HCT116 (cell line): ENCODE measurements at regions not wholly inside any gene's neighbourhood (a gene's known extent, or its start where the extent isn't known, plus 50 kb on each side); places are given as distances from the start of the nearest gene placed in this dataset.

ENCODE experiments used
- ATAC-seq: fragments of 200-7000 bp; cut with Tn5 transposase; 2 replicates; pipeline ENCODE4 v1.9.1; 2020; ENCODE audit warnings: mild to moderate bottlenecking, moderate library complexity
- BruUV-seq: library from RNA; stranded (reverse); fragments of 400-500 nt; replicated peaks from 2 replicates; lab custom pipeline; 2021; lab: Mats Ljungman, UMichigan
- CTCF ChIA-PET: fragments of 300-600 bp; sonication (Branson Sonifier 250); formaldehyde crosslinking; loops from one replicate; lab custom pipeline; 2021; ENCODE audit warnings: antibody characterized with exemption; lab: Charles Lee
- POLR2A ChIA-PET: fragments of 300-600, 350-600 bp; sonication (Branson Sonifier 250); formaldehyde crosslinking; loops from one replicate; lab custom pipeline; 2021; ENCODE audit warnings: antibody characterized with exemption; lab: Charles Lee
- RAD21 ChIA-PET, 2 experiments: fragments of 300-600 bp; sonication (Branson Sonifier 250); formaldehyde crosslinking; loops; one replicate each; lab custom pipeline; 2023; ENCODE audit warnings: low total read pairs in 2 of 2; ENCODE audit not compliant: uncharacterized antibody in 2 of 2, unreplicated experiment in 2 of 2, low non-redundant PET in 1 of 2; lab: Charles Lee
- DNase-seq: peaks from one replicate; pipeline ENCODE4 v3.0.0-alpha.2; 2010; ENCODE audit warnings: low read depth, low spot score
- H2AFZ ChIP-seq: fragments of 200-600 bp; shearing (Covaris generic), sonication (generic); 2 replicates; pipeline ENCODE4 v1.6.1; 2017; ENCODE audit warnings: low read depth, mixed run types, mixed read lengths, antibody characterized with exemption, low read length; ENCODE audit not compliant: poor library complexity, severe bottlenecking
- H3K27ac ChIP-seq: 2 replicates; pipeline ENCODE4 v1.5.1; 2012; ENCODE audit warnings: low read depth, low read length
- H3K27me3 ChIP-seq: fragments of 200-600 bp; sonication (generic); 2 replicates; pipeline ENCODE4 v1.6.1; 2016; ENCODE audit warnings: mixed run types, low read length, mixed read lengths; ENCODE audit not compliant: insufficient read depth
- H3K36me3 ChIP-seq, 2 experiments: fragments of 200-500 bp in 1 of 2; fragments of 200-600 bp in 1 of 2; sonication (Bioruptor generic) in 1 of 2; sonication (generic) in 1 of 2; 2 replicates each; pipeline versions ENCODE4 v1.5.1 to v1.6.1; 2014 to 2016; ENCODE audit warnings: low read length in 2 of 2, inconsistent platforms in 1 of 2, mixed read lengths in 1 of 2, mixed run types in 1 of 2; ENCODE audit not compliant: insufficient read depth in 2 of 2, control insufficient read depth in 1 of 2
- H3K4me1 ChIP-seq, 2 experiments: fragments of 200-600 bp in 1 of 2; sonication (generic) in 1 of 2; 2 replicates each; pipeline versions ENCODE4 v1.5.1 to v1.6.1; 2012 to 2017; ENCODE audit warnings: low read length in 2 of 2, inconsistent platforms in 1 of 2, mild to moderate bottlenecking in 1 of 2, mixed read lengths in 1 of 2, mixed run types in 1 of 2, moderate library complexity in 1 of 2; ENCODE audit not compliant: insufficient read depth in 2 of 2, control insufficient read depth in 1 of 2
- H3K4me2 ChIP-seq: fragments of 200-600 bp; sonication (generic); 2 replicates; pipeline ENCODE4 v1.6.1; 2017; ENCODE audit warnings: mixed run types, low read length, mixed read lengths
- H3K4me3 ChIP-seq, 2 experiments: fragments of 200-600 bp in 1 of 2; sonication (generic) in 1 of 2; replicated peaks in 1 of 2; 2 replicates each; pipeline ENCODE4 v1.5.1; 2011 to 2016; ENCODE audit warnings: low read length in 2 of 2, control low read depth in 1 of 2, low read depth in 1 of 2, mild to moderate bottlenecking in 1 of 2, mixed read lengths in 1 of 2, mixed run types in 1 of 2
- H3K79me2 ChIP-seq: fragments of 200-600 bp; sonication (generic); 2 replicates; pipeline ENCODE4 v1.6.1; 2017; ENCODE audit warnings: mild to moderate bottlenecking, mixed run types, low read length, moderate library complexity, mixed read lengths; ENCODE audit not compliant: insufficient read depth
- H3K9ac ChIP-seq: fragments of 200-600 bp; sonication (generic); 2 replicates; pipeline ENCODE4 v1.6.1; 2016; ENCODE audit warnings: low read length, mixed read lengths
- H3K9me2 ChIP-seq: fragments of 200-600 bp; sonication (generic), shearing (Covaris generic); 2 replicates; pipeline ENCODE4 v1.6.1; 2017; ENCODE audit warnings: mixed run types, mild to moderate bottlenecking, moderate library complexity; ENCODE audit not compliant: insufficient read depth
- H3K9me3 ChIP-seq, 2 experiments: fragments of 200-500 bp in 1 of 2; fragments of 200-600 bp in 1 of 2; sonication (Bioruptor generic) in 1 of 2; sonication (generic) in 1 of 2; 2 replicates each; pipeline ENCODE4 v1.6.1; 2014 to 2017; ENCODE audit warnings: low read length in 2 of 2, mixed read lengths in 2 of 2, inconsistent platforms in 1 of 2, low read depth in 1 of 2, mild to moderate bottlenecking in 1 of 2, mixed run types in 1 of 2, moderate library complexity in 1 of 2; ENCODE audit not compliant: control insufficient read depth in 1 of 2, insufficient read depth in 1 of 2
- H4K20me1 ChIP-seq: fragments of 200-600 bp; sonication (generic), shearing (Covaris generic); 2 replicates; pipeline ENCODE4 v1.6.1; 2017; ENCODE audit warnings: mixed run types, mild to moderate bottlenecking, moderate library complexity; ENCODE audit not compliant: insufficient read depth
- ATF3 ChIP-seq: IDR thresholded peaks from 2 replicates; pipeline ENCODE4 v1.6.1; 2012
- CBX3 ChIP-seq: IDR thresholded peaks from 2 replicates; pipeline ENCODE4 v1.6.1; 2012; ENCODE audit warnings: low read depth
- EGR1 ChIP-seq: IDR thresholded peaks from 2 replicates; pipeline ENCODE4 v1.6.1; 2012; ENCODE audit warnings: low read depth
- EZH2 ChIP-seq: fragments of 200-600 bp; sonication (generic); IDR thresholded peaks from 2 replicates; pipeline ENCODE4 v1.6.1; 2017; ENCODE audit warnings: antibody characterized with exemption, mixed run types
- MAX ChIP-seq: IDR thresholded peaks from 2 replicates; pipeline ENCODE4 v1.6.1; 2012
- POLR2A ChIP-seq: IDR thresholded peaks from 2 replicates; pipeline ENCODE4 v1.7.0; 2011; ENCODE audit warnings: borderline replicate concordance; ENCODE audit not compliant: insufficient read depth, insufficient read length; ENCODE audit errors: extremely low read depth
- POLR2AphosphoS5 ChIP-seq: IDR thresholded peaks from 2 replicates; pipeline ENCODE4 v1.6.1; 2011; ENCODE audit warnings: mild to moderate bottlenecking, low read depth, low read length, moderate library complexity
- RAD21 ChIP-seq: IDR thresholded peaks from 2 replicates; pipeline ENCODE4 v1.6.1; 2012; ENCODE audit warnings: low read depth, mild to moderate bottlenecking
- SP1 ChIP-seq: IDR thresholded peaks from 2 replicates; pipeline ENCODE4 v1.6.1; 2012; ENCODE audit warnings: low read depth
- YY1 ChIP-seq: IDR thresholded peaks from 2 replicates; pipeline ENCODE4 v1.6.1; 2011; ENCODE audit warnings: low read length, low read depth, moderate library complexity, mild to moderate bottlenecking; ENCODE audit not compliant: insufficient replicate concordance; ENCODE audit errors: extremely low read depth
- ZFX ChIP-seq: fragments of 450-650 bp; IDR thresholded peaks from 2 replicates; pipeline ENCODE4 v1.6.1; 2017
- ZNF274 ChIP-seq: fragments of 200-500 bp; sonication (Bioruptor generic); IDR thresholded peaks from 2 replicates; pipeline ENCODE4 v1.6.1; 2014; ENCODE audit warnings: mild to moderate bottlenecking, low read depth, low read length, inconsistent platforms
- intact Hi-C: fragments of 100-400 bp; cut with micrococcal nuclease; formaldehyde crosslinking; loops from 2 replicates; pipeline ENCODE4 v1.10.0; 2022
- TF ChIP-seq, protein P1 (sequence below), 3 experiments: fragments of 200-600 bp in 1 of 3; sonication (generic) in 1 of 3; IDR thresholded peaks in 2 of 3; conservative IDR thresholded peaks in 1 of 3; 2 replicates each; pipeline ENCODE4 v1.5.1; 2012 to 2017; ENCODE audit warnings: low read depth in 2 of 3, low read length in 2 of 3, antibody characterized with exemption in 1 of 3, borderline replicate concordance in 1 of 3, control low read depth in 1 of 3, mild to moderate bottlenecking in 1 of 3, mixed read lengths in 1 of 3, mixed run types in 1 of 3, moderate library complexity in 1 of 3; ENCODE audit not compliant: insufficient read depth in 1 of 3

DNA sequence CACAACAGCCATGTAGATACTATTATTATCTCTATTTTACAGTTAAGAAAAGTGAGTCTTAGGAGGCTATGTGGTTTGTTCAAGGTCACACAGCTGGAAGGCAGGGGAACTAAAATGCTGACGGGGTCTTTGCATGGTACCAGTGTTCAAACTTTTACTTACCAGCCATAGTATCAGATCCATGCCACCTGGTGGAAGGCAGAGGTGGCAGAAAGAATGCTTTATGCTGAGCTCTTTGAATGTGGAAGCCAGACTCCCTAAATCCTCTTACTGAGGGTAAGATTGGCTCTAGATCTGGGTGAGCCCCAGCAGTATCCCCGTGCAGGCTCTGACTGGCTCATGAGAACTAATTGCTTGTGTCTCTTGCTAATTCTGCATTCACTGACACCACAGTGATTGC is 54.3 kb upstream of the NAV2 start:
- intact Hi-C loops: loop anchor here (2.0 kb wide), 1 partner anchor 94 kb away; no protein-coding TSS in a partner anchor
- BruUV-seq: no TSS peak
- Histone ChIP-seq H3K4me3 (no peak overlapping the region), H3K9me3 (no peaks in the 10 kb centered on the region), H4K20me1 (no peaks in the 10 kb centered on the region), H3K36me3 (no peaks in the 10 kb centered on the region), H2AFZ (no peak overlapping the region), H3K79me2 (no peaks in the 10 kb centered on the region), H3K27me3 (no peaks in the 10 kb centered on the region), H3K27ac (no peak overlapping the region), H3K9me2 (no peaks in the 10 kb centered on the region; the same call in 1 of the 2 replicates), H3K4me1 (peaks cover 18 to 29% of the 10 kb centered on the region in 2 experiments), H3K9ac (no peak overlapping the region), H3K4me2 (no peak overlapping the region)
- ATAC-seq: 0 out of 2 replicates have a peak, but pooled peaks have one; percentile 24
- RAD21 ChIA-PET: no interaction called here
- no peak for DNase-seq
- TF ChIP-seq, protein P1, sequence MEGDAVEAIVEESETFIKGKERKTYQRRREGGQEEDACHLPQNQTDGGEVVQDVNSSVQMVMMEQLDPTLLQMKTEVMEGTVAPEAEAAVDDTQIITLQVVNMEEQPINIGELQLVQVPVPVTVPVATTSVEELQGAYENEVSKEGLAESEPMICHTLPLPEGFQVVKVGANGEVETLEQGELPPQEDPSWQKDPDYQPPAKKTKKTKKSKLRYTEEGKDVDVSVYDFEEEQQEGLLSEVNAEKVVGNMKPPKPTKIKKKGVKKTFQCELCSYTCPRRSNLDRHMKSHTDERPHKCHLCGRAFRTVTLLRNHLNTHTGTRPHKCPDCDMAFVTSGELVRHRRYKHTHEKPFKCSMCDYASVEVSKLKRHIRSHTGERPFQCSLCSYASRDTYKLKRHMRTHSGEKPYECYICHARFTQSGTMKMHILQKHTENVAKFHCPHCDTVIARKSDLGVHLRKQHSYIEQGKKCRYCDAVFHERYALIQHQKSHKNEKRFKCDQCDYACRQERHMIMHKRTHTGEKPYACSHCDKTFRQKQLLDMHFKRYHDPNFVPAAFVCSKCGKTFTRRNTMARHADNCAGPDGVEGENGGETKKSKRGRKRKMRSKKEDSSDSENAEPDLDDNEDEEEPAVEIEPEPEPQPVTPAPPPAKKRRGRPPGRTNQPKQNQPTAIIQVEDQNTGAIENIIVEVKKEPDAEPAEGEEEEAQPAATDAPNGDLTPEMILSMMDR (IDR thresholded peaks at IDR 0.05 in 2 of 3, conservative IDR thresholded peaks at IDR 0.05 in 1 of 3; ENCODE audit: borderline replicate concordance in 1 of 3, insufficient read depth in 1 of 3, low read depth in 2 of 3, low read length in 2 of 3): peak; percentile 7 to 44 (median 38); a peak in 5 of 6 replicates
- TF ChIP-seq POLR2A (no peak), EGR1 (no peak), EZH2 (no peak), ATF3 (no peak), ZFX (no peak), SP1 (no peak), RAD21 (peak; percentile 26; the same call in 1 of the 2 replicates), POLR2AphosphoS5 (no peak), MAX (no peak), ZNF274 (no peak), YY1 (no peak), CBX3 (no peak)
- CTCF ChIA-PET: interaction anchor here (0.6 to 2.3 kb wide), 5 partner anchors 10 to 587 kb away, joined by 3 to 6 read pairs (median 4); no protein-coding TSS in a partner anchor
- POLR2A ChIA-PET: no interaction called here
